Naive thymus-derived CD4-positive, alpha-beta T cell (primary cell): ENCODE measurements at regions not wholly inside any gene's neighbourhood (a gene's known extent, or its start where the extent isn't known, plus 50 kb on each side); places are given as distances from the start of the nearest gene placed in this dataset.

Experiments
- ATAC-seq: fragments of 150-1000 bp; cut with Tn5 transposase; 2 replicates; pipeline ENCODE4 v1.10.0; 2021; ENCODE audit warnings: mild to moderate bottlenecking, moderate library complexity
- CTCF ChIA-PET: fragments of 350-600 bp; sonication (Branson Sonifier 250); formaldehyde crosslinking; loops from one replicate; lab custom pipeline; 2021; ENCODE audit warnings: antibody characterized with exemption; lab: Charles Lee
- POLR2A ChIA-PET: fragments of 350-600 bp; sonication (Branson Sonifier 250); formaldehyde crosslinking; loops from one replicate; lab custom pipeline; 2021; ENCODE audit warnings: antibody characterized with exemption, inconsistent platforms; lab: Charles Lee
- DNase-seq, 9 donors: peaks; one replicate each; pipeline versions ENCODE4 v3.0.0 to v3.0.0-alpha.2; 2020 to 2022; ENCODE audit warnings: mixed read lengths in 1 of 9
- H3K27ac ChIP-seq: one replicate; pipeline ENCODE4 v1.7.0; 2013; ENCODE audit warnings: mild to moderate bottlenecking, low read depth, low read length, moderate library complexity
- H3K27me3 ChIP-seq, 2 donors: one replicate each; pipeline ENCODE4 v1.7.0; 2013; ENCODE audit warnings: low read length in 2 of 2, mild to moderate bottlenecking in 2 of 2, moderate library complexity in 2 of 2; ENCODE audit not compliant: control insufficient read depth in 2 of 2, insufficient read depth in 2 of 2
- H3K36me3 ChIP-seq, 3 experiments: 1 replicate in 2 of 3; 2 replicates in 1 of 3; pipeline ENCODE4 v1.7.0; 2013; ENCODE audit warnings: low read length in 3 of 3, mild to moderate bottlenecking in 3 of 3, moderate library complexity in 1 of 3; ENCODE audit not compliant: insufficient read depth in 3 of 3, control insufficient read depth in 2 of 3
- H3K4me1 ChIP-seq, 2 donors: one replicate each; pipeline ENCODE4 v1.7.0; 2013; ENCODE audit warnings: low read length in 2 of 2, mild to moderate bottlenecking in 2 of 2, moderate library complexity in 1 of 2; ENCODE audit not compliant: control insufficient read depth in 2 of 2, insufficient read depth in 2 of 2
- H3K4me3 ChIP-seq: 2 replicates; pipeline ENCODE4 v1.7.0; 2013; ENCODE audit warnings: mild to moderate bottlenecking, low read length
- H3K9me3 ChIP-seq, 3 experiments: 1 replicate in 2 of 3; 2 replicates in 1 of 3; pipeline ENCODE4 v1.7.0; 2013; ENCODE audit warnings: low read length in 3 of 3; ENCODE audit not compliant: control insufficient read depth in 2 of 3
- H3K27ac Mint-ChIP-seq, 9 donors: one replicate each; pipeline ENCODE4 v1.8.0; 2020 to 2022; ENCODE audit warnings: mixed read lengths in 9 of 9, mild to moderate bottlenecking in 8 of 9, moderate library complexity in 5 of 9, inconsistent platforms in 2 of 9
- H3K27me3 Mint-ChIP-seq, 5 donors: one replicate each; pipeline ENCODE4 v1.8.0; 2021 to 2022; ENCODE audit warnings: mixed read lengths in 5 of 5, mild to moderate bottlenecking in 1 of 5
- H3K36me3 Mint-ChIP-seq, 5 donors: one replicate each; pipeline ENCODE4 v1.8.0; 2020 to 2022; ENCODE audit warnings: mixed read lengths in 5 of 5, mild to moderate bottlenecking in 3 of 5, inconsistent platforms in 1 of 5
- H3K4me1 Mint-ChIP-seq, 7 donors: one replicate each; pipeline ENCODE4 v1.8.0; 2020 to 2022; ENCODE audit warnings: mixed read lengths in 7 of 7, mild to moderate bottlenecking in 3 of 7, inconsistent platforms in 1 of 7
- H3K4me3 Mint-ChIP-seq, 10 donors: one replicate each; pipeline ENCODE4 v1.8.0; 2020 to 2022; ENCODE audit warnings: mild to moderate bottlenecking in 10 of 10, mixed read lengths in 10 of 10, moderate library complexity in 6 of 10, inconsistent platforms in 2 of 10
- H3K9me3 Mint-ChIP-seq, 11 donors: one replicate each; pipeline ENCODE4 v1.8.0; 2020 to 2022; ENCODE audit warnings: mixed read lengths in 11 of 11, mild to moderate bottlenecking in 4 of 11, inconsistent platforms in 1 of 11, moderate library complexity in 1 of 11
- intact Hi-C, 2 donors: fragments of 100-400 bp; cut with micrococcal nuclease; formaldehyde crosslinking; loops; one replicate each; pipeline ENCODE4 v1.15.1; 2023

DNA sequence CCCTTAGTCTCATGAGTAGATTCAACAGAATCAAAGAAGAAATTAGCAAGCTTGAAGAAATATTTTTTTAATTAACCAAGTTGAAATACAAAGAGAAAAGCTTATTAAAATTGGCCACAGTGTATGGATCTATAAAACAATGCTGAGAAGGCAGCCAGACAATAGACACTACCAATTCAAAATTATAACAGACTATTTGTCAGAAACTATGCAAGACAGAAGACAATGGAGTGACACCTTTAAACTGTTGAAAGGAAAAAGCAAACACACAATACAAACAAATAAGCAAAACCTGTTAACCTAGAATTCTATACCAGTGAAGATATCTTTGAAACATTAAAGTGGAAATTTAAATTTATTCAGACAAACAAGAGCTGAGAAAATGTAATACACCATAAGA lies 225.4 kb downstream of the CASP12 start:
- Mint-ChIP-seq H3K27me3 (peaks cover 0 to 8% (median 0%) of the 10 kb centered on the region in 5 donors), H3K4me3 (no peak overlapping the region), H3K4me1 (peaks cover 0 to 13% (median 8%) of the 10 kb centered on the region in 7 donors), H3K9me3 (peaks cover 0 to 13% (median 4%) of the 10 kb centered on the region in 11 donors), H3K27ac (no peak overlapping the region), H3K36me3 (peaks cover 0 to 14% (median 0%) of the 10 kb centered on the region in 5 donors)
- no peaks in the 10 kb centered on the region for H3K4me1 ChIP-seq
- H3K27ac ChIP-seq, result no peak overlapping the region
- no peaks in the 10 kb centered on the region for H3K27me3 ChIP-seq
- DNase-seq (no peak), ATAC-seq (no peak)
- intact Hi-C loops, result loop anchor here (2.0 to 5.0 kb wide), 2 partner anchors 14 to 64 kb away; no protein-coding TSS in a partner anchor
- H3K36me3 ChIP-seq, result no peaks in the 10 kb centered on the region
- no peaks in the 10 kb centered on the region for H3K9me3 ChIP-seq
- POLR2A ChIA-PET, result no interaction called here
- CTCF ChIA-PET, result no interaction called here
- no peak overlapping the region for H3K4me3 ChIP-seq

DNA sequence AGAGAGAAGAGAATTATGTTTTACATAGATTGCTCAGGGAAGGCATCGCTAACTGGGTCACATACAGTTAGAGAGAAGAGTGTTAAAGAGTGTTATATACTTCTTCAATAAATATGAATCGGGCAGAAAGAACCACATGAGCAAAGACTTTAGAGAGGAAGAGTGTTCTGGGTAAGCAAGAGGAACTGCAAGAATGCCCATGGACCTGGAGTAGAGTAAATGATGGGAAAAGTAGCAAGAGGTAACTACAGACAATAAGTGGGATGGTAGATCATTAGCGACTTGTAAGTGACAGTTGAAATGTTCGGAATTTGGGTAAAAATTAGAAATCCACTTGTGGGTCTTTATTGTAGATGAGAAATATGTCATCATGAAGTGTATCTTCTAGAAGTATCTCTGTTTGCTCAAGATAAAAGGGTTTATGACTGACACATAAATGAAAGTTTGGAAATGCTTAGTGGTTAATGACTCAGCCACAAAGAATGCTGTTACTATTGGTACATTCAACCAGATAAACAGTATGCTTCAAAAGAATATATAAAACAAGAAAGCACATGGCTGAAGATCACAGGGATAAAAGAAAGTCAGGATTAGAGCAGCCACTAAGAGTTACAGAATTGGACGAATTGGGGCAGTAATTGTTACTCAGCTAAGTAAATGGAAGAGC lies 229.3 kb downstream of the CASP12 start:
- CTCF ChIA-PET, result no interaction called here

DNA sequence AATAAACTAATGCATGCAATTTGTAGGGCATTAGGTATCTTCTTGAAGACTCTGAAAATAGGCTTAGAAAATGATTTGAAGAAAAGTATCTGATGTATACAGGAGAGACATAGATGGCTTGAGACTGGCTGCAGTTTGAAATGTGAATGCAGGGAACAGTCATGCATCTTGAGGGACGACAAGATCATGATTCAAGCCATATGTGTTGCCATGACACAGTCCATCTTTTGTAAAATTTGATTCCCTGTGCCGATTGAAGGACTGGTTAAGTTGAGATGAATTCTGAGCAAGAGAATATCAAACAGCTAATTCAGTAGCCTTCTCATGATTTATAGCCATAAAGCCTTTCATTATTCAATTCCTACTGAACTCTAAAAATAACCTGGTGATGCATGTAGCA lies 231.6 kb downstream of the CASP12 start:
- Mint-ChIP-seq H3K9me3 (peaks cover 0 to 5% (median 0%) of the 10 kb centered on the region in 11 donors), H3K27ac (no peak overlapping the region), H3K27me3 (peaks cover 0 to 7% (median 0%) of the 10 kb centered on the region in 5 donors), H3K4me1 (peaks cover 0 to 22% (median 8%) of the 10 kb centered on the region in 7 donors), H3K4me3 (no peak overlapping the region), H3K36me3 (peaks cover 0 to 5% (median 0%) of the 10 kb centered on the region in 5 donors)
- no peak for DNase-seq
- Histone ChIP-seq H3K36me3 (no peaks in the 10 kb centered on the region), H3K4me1 (no peaks in the 10 kb centered on the region), H3K4me3 (no peak overlapping the region), H3K9me3 (no peaks in the 10 kb centered on the region), H3K27me3 (no peaks in the 10 kb centered on the region), H3K27ac (no peak overlapping the region)
- intact Hi-C loops, result loop anchor here in 1 of 2 donors (5.0 kb wide), 1 partner anchor 36 kb away; no protein-coding TSS in a partner anchor
- POLR2A ChIA-PET, result no interaction called here
- no peak for ATAC-seq
- CTCF ChIA-PET, result no interaction called here

More for the DNA sequence above, 229.3 kb downstream of the CASP12 start:
- H3K9me3 ChIP-seq, result no peaks in the 10 kb centered on the region
- no peak overlapping the region for H3K4me3 ChIP-seq
- peaks cover 0 to 14% (median 0%) of the 10 kb centered on the region in 5 donors for H3K27me3 Mint-ChIP-seq
- H3K36me3 ChIP-seq, result no peaks in the 10 kb centered on the region
- no peaks in the 10 kb centered on the region for H3K4me1 ChIP-seq
- H3K27ac Mint-ChIP-seq, result peak overlapping the region in 3 of 9 donors; percentile 4 to 20 (median 10)
- POLR2A ChIA-PET, result interaction anchor here (0.5 kb wide), 1 partner anchor 933 kb away, joined by 3 read pairs; no protein-coding TSS in a partner anchor
- peaks cover 0 to 5% (median 0%) of the 10 kb centered on the region in 5 donors for H3K36me3 Mint-ChIP-seq
- H3K4me1 Mint-ChIP-seq, result peaks cover 0 to 20% (median 8%) of the 10 kb centered on the region in 7 donors
- H3K9me3 Mint-ChIP-seq, result peaks cover 0 to 6% (median 0%) of the 10 kb centered on the region in 11 donors
- H3K27me3 ChIP-seq, result no peaks in the 10 kb centered on the region
- no peak overlapping the region for H3K27ac ChIP-seq
- intact Hi-C loops, result loop anchor here (2.0 to 5.0 kb wide), 4 partner anchors 14 to 36 kb away; no protein-coding TSS in a partner anchor
- peak overlapping the region in 1 of 10 donors; percentile 10 for H3K4me3 Mint-ChIP-seq
- DNase-seq, result no peak
- peak; percentile 79 for ATAC-seq

DNA sequence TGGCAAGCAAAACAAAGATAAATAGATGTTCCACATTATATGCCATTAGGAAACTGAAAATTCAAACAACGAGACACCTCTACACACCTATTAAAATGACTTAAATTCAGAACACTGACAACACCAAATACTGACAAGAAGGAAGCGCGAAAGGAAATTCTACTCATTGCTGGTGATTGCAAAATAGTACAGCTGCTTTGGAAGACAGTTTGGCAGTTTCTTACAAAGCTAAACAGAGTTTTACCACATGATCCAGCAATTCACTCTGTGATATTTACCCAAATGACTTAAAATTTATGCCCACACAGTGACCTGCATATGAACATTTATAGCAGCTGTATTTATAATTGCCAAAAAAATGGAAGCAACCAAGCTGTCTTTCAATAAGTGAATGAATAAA lies 232.6 kb downstream of the CASP12 start:
- Histone ChIP-seq H3K27ac (no peak overlapping the region), H3K36me3 (no peaks in the 10 kb centered on the region), H3K27me3 (no peaks in the 10 kb centered on the region), H3K4me1 (no peaks in the 10 kb centered on the region), H3K4me3 (no peak overlapping the region), H3K9me3 (no peaks in the 10 kb centered on the region)
- H3K4me1 Mint-ChIP-seq, result peaks cover 0 to 20% (median 9%) of the 10 kb centered on the region in 7 donors
- peaks cover 0 to 5% (median 0%) of the 10 kb centered on the region in 11 donors for H3K9me3 Mint-ChIP-seq
- no peak overlapping the region for H3K4me3 Mint-ChIP-seq
- DNase-seq, result no peak
- POLR2A ChIA-PET, result no interaction called here
- intact Hi-C loops, result loop anchor here in 1 of 2 donors (5.0 kb wide), 1 partner anchor 37 kb away; no protein-coding TSS in a partner anchor
- peaks cover 0 to 6% (median 0%) of the 10 kb centered on the region in 5 donors for H3K27me3 Mint-ChIP-seq
- H3K36me3 Mint-ChIP-seq, result peaks cover 0 to 6% (median 0%) of the 10 kb centered on the region in 5 donors
- CTCF ChIA-PET, result no interaction called here
- H3K27ac Mint-ChIP-seq, result no peak overlapping the region
- ATAC-seq, result no peak

DNA sequence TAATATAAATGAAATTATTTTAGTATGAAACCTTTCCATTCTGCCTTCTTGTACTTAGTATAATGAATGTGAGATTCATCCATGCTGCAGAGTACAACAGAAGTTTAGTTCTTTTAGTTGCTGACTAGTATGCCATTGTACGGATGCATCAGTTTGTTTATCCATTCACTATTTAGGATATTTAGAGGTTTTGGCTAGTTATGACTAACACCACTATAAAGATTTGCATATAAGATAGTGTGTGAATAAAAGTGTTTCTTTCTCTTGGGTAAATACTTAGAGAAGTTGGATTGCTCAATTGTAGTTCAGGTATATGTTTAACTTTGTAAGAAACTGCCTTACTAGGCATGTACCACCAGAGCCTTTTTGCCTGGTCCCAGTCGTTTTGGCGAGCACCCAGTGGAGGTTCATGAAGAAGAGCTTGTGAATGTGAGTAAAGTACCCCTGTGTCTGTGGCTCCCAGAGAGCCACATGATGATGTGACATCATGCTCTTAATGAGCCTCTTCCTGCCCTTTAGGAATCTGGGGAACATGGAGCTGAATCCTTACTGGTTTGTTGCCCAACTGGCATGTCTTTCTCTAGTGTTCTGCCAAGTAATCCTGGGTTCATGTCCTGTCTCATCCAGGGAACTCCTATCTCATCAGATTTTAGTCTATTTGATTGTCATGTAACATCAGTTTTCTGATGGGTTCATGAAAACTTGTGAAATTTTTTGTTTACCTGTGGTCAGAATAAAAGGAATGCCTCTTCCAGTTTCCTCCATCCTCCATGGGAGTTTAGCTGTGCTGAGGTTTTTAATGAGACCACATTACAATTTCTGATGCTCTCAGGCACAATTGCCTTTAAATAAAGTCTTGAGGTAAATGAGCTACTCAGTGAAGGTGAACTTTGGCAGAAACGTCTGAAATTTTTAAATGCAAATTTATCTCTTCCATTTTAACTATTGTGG lies 234.8 kb downstream of the CASP12 start:
- Mint-ChIP-seq H3K36me3 (peaks cover 0 to 12% (median 0%) of the 10 kb centered on the region in 5 donors), H3K4me1 (peaks cover 0 to 12% (median 4%) of the 10 kb centered on the region in 7 donors), H3K27ac (no peak overlapping the region), H3K9me3 (peaks cover 0 to 15% (median 0%) of the 10 kb centered on the region in 11 donors), H3K27me3 (peaks cover 0 to 6% (median 0%) of the 10 kb centered on the region in 5 donors), H3K4me3 (no peak overlapping the region)
- ChIA-PET CTCF (interaction anchor here (0.6 kb wide), 1 partner anchor 438 kb away, joined by 3 read pairs; no protein-coding TSS in a partner anchor), POLR2A (no interaction called here)
- intact Hi-C loops, result no loop called here
- ATAC-seq (no peak), DNase-seq (no peak)
- Histone ChIP-seq H3K36me3 (no peaks in the 10 kb centered on the region), H3K27me3 (no peaks in the 10 kb centered on the region), H3K4me1 (no peaks in the 10 kb centered on the region), H3K4me3 (no peak overlapping the region), H3K27ac (no peak overlapping the region), H3K9me3 (no peaks in the 10 kb centered on the region)

DNA sequence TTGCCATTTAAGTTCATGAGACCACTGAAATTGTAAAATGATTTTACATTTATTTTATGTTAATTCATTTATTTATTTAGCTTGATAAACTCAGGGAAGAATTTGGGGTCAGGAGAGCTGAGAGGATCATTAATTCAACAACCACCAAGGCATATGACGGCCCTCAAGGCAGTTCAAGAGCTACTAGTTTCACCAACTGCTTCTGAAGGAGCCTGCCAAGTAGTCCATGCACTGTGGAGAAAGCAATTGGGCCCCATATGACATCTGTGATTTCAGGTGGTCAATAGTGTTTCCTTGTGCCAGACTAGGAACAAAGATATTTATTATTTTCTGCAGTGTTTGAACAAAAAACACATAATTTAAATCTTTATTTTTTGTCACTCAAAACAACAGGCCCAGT lies 236.4 kb downstream of the CASP12 start:
- intact Hi-C loops, result no loop called here
- ChIA-PET CTCF (no interaction called here), POLR2A (no interaction called here)
- Mint-ChIP-seq H3K27ac (no peak overlapping the region), H3K4me3 (no peak overlapping the region), H3K9me3 (peaks cover 0 to 16% (median 0%) of the 10 kb centered on the region in 11 donors), H3K36me3 (peaks cover 0 to 19% (median 0%) of the 10 kb centered on the region in 5 donors), H3K4me1 (peaks cover 0 to 19% (median 3%) of the 10 kb centered on the region in 7 donors), H3K27me3 (peaks cover 0 to 6% (median 0%) of the 10 kb centered on the region in 5 donors)
- no peak for ATAC-seq
- no peak overlapping the region for H3K4me3 ChIP-seq
- H3K36me3 ChIP-seq, result no peaks in the 10 kb centered on the region
- H3K4me1 ChIP-seq, result no peaks in the 10 kb centered on the region
- DNase-seq, result no peak
- no peaks in the 10 kb centered on the region for H3K27me3 ChIP-seq
- no peak overlapping the region for H3K27ac ChIP-seq
- no peaks in the 10 kb centered on the region for H3K9me3 ChIP-seq
